ENCODE measurements at regions not wholly inside any gene's neighbourhood (a gene's known extent, or its start where the extent isn't known, plus 50 kb on each side); places are given as distances from the start of the nearest gene placed in this dataset.

DNA sequence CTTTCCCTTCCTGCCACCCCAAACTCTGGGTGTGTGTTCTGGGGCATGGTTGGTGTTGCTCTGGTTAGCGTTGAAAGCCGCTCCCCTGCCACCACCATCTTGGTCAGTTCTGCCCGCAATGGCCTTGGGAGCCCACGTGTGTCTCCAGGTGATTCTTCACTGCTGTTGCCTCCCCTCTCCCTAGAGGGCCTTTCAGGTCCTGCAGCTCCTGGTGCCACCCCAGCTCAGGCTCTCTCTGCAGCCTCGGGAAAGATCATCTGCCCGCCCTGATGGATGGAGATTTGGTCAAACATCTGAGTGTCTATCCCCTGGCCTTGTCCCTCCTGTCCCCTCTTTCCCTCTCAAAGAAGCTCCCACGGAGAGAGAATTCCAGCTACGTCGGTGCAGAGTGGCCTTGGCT, 241.3 kb downstream of the RBFOX3 start:
- no peak for TF ChIP-seq POLR2A (IDR thresholded peaks at IDR 0.05; ENCODE audit: low read depth, low read length)
- TF ChIP-seq, protein P1, sequence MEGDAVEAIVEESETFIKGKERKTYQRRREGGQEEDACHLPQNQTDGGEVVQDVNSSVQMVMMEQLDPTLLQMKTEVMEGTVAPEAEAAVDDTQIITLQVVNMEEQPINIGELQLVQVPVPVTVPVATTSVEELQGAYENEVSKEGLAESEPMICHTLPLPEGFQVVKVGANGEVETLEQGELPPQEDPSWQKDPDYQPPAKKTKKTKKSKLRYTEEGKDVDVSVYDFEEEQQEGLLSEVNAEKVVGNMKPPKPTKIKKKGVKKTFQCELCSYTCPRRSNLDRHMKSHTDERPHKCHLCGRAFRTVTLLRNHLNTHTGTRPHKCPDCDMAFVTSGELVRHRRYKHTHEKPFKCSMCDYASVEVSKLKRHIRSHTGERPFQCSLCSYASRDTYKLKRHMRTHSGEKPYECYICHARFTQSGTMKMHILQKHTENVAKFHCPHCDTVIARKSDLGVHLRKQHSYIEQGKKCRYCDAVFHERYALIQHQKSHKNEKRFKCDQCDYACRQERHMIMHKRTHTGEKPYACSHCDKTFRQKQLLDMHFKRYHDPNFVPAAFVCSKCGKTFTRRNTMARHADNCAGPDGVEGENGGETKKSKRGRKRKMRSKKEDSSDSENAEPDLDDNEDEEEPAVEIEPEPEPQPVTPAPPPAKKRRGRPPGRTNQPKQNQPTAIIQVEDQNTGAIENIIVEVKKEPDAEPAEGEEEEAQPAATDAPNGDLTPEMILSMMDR (IDR thresholded peaks at IDR 0.05; ENCODE audit: extremely low read depth in 1 of 2, insufficient read depth in 1 of 2, low read depth in 1 of 2, low read length in 2 of 2), result no peak
- no peak for TF ChIP-seq EZH2 (IDR thresholded peaks at IDR 0.05; ENCODE audit: borderline replicate concordance, low read depth, low read length, severe bottlenecking)
- TF ChIP-seq MYC (IDR thresholded peaks at IDR 0.05; ENCODE audit: low read depth, low read length), result no peak
- TF ChIP-seq, protein P2, sequence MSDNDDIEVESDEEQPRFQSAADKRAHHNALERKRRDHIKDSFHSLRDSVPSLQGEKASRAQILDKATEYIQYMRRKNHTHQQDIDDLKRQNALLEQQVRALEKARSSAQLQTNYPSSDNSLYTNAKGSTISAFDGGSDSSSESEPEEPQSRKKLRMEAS (IDR thresholded peaks at IDR 0.05; ENCODE audit: insufficient read depth, insufficient read length), result no peak
- no peak for TF ChIP-seq GATA2 (IDR thresholded peaks at IDR 0.05; ENCODE audit: insufficient read depth, insufficient read length, low read depth, low read length)
- no peak for TF ChIP-seq POLR2AphosphoS5 (IDR thresholded peaks at IDR 0.05; ENCODE audit: insufficient read depth, low read depth, low read length)
- TF ChIP-seq JUN (IDR thresholded peaks at IDR 0.05; ENCODE audit: borderline replicate concordance, insufficient read depth, insufficient read length, low read depth), result no peak
- TF ChIP-seq FOS (IDR thresholded peaks at IDR 0.05; ENCODE audit: borderline replicate concordance, insufficient read depth, low read length), result no peak
